ENCODE measurements at regions not wholly inside any gene's neighbourhood (a gene's known extent, or its start where the extent isn't known, plus 50 kb on each side); places are given as distances from the start of the nearest gene placed in this dataset.

DNA sequence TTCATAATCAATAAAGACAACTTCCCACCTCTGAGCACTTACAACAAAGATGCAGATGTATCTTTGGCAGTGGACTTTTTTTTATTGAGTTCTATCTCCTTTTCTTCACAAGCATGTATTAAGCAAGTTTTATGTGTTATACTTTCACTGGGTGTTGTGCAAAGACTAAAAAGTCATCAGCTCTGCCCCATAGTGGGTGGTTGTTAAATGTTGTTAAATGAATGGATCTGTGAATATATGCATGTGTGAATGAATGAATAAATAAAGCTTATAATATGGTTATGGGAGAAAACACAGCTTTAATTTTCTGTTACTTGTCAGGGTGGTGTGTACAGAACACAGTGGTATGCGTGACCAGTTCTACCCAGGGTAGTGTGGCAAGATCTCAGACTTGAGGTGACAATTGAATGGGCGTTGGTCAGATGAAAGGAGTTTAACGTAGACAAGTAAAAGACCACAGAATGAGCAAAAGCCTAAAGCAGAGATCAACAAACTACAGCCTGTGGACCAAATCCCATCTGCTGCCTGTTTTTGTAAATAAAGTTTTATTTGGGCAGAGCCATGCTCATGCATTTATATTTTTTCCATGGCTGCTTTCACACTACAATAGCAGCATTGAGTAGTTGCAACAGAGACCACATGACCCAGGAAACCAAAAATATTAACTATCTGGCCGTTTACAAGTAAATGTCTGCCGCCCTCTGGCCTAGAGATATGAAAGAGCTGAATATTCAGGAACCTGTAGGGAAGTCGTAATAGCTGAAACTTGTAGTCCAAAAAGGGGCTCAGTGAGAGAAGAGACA, 207.4 kb upstream of the EEA1 start:
- Mint-ChIP-seq H3K27ac (peak overlapping the region in 1 of 2 donors; percentile 43), H3K9me3 (no peaks in the 10 kb centered on the region), H3K36me3 (no peaks in the 10 kb centered on the region), H3K4me1 (ENCODE audit: low read depth in 2 of 2) (peaks cover 20 to 28% of the 10 kb centered on the region in 2 donors), H3K27me3 (no peaks in the 10 kb centered on the region), H3K4me3 (no peak overlapping the region)
- no peak for DNase-seq (ENCODE audit: low spot score)
- ATAC-seq, result peak; percentile 42 to 61

DNA sequence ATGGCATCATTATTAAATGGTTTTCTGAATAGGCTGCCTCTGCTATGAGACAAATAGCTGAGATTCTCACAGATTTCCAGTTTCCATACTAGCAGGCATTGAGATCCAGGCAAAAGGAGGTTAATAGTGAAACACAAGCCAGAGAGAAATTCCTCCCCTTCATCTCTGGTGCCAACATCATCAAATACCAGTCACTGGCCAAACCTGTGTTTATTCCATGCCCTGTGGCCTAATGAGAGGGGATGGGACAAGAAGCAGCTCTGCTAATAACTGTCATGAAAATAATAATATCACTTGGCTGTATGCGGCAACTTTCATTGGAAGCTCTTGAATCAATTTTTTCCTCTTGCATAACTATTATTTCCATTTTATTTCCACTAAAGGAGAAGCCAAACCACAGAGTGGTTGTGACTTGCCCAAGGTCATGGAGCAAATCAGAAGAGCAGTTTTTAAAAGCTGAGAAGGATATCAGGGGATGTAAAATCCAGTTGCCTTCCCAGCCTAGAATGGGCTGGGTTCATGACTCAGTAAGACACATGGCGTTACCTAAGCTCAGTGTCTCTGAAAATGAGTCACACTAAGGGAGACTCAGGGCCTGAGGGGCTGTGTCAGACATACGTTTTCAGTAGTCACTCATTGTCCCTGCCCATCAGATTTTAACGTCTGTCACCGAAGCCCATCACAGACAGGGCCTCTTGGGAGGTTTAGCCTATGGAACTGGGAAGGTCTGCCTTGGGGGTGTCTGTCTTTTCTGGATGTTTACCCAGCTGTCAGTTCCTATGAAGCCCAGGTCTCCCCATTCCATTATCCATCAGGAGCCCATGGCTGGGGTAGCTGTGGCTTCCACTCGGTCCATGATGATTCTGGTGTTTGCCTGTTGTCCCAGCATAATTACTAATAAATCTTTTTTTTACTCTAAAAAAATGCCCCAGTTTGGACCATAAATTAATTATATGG, 208.8 kb upstream of the EEA1 start:
- ATAC-seq, result peak; percentile 55 to 66
- DNase-seq (ENCODE audit: low spot score), result no peak
- no peaks in the 10 kb centered on the region for H3K36me3 Mint-ChIP-seq
- H3K4me3 Mint-ChIP-seq, result no peak overlapping the region
- no peak overlapping the region for H3K27ac Mint-ChIP-seq
- no peaks in the 10 kb centered on the region for H3K9me3 Mint-ChIP-seq
- H3K27me3 Mint-ChIP-seq, result no peaks in the 10 kb centered on the region
- peaks cover 20 to 28% of the 10 kb centered on the region in 2 donors for H3K4me1 Mint-ChIP-seq (ENCODE audit: low read depth in 2 of 2)

DNA sequence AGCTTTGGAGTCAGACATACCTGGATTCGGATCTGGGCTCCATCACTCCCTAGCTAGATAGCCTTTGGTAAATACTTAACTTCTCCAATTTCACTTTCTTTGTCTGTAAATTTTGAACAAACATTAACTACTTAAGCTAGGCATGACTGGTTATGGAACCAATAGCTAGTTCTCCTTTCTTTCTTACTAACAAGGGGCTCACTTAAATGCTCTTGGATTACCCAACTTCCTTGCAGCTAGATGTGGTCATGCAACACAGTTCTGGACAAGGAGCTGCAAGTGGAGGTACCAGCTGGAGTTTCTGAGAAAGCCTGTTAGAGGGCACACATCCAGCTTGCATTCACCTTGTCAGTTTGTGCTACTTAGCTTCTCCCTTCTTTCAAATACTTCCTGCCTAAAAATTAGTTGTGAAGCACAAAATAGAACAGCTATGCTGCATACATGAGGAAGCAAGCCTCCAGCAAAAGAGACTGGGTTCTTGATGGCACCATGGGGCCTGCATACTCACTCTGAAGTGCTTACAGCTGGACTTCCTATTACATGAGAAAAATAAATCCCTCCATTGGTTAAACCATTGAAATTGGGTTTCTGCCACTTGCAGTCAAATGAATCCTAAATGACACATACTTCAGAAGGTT, 210.1 kb upstream of the EEA1 start:
- Mint-ChIP-seq H3K27me3 (no peaks in the 10 kb centered on the region), H3K4me3 (no peak overlapping the region), H3K27ac (no peak overlapping the region), H3K4me1 (ENCODE audit: low read depth in 2 of 2) (peaks cover 20 to 28% of the 10 kb centered on the region in 2 donors), H3K9me3 (no peaks in the 10 kb centered on the region), H3K36me3 (no peaks in the 10 kb centered on the region)
- no peak for DNase-seq (ENCODE audit: low spot score)
- no peak for ATAC-seq

GRCh38 chr12:93140325-93140724, 211.2 kb upstream of the EEA1 start:
- H3K36me3 Mint-ChIP-seq, result no peaks in the 10 kb centered on the region
- H3K4me1 Mint-ChIP-seq (ENCODE audit: low read depth in 2 of 2), result peaks cover 14 to 23% of the 10 kb centered on the region in 2 donors
- DNase-seq (ENCODE audit: low spot score), result no peak
- no peak for ATAC-seq
- no peak overlapping the region for H3K4me3 Mint-ChIP-seq
- H3K27me3 Mint-ChIP-seq, result no peaks in the 10 kb centered on the region
- no peaks in the 10 kb centered on the region for H3K9me3 Mint-ChIP-seq
- no peak overlapping the region for H3K27ac Mint-ChIP-seq

- DNase-seq (ENCODE audit: low spot score), result no peak
- H3K4me3 Mint-ChIP-seq, result no peak overlapping the region
- H3K27me3 Mint-ChIP-seq, result no peaks in the 10 kb centered on the region
- no peak overlapping the region for H3K27ac Mint-ChIP-seq
- peaks cover 9 to 20% of the 10 kb centered on the region in 2 donors for H3K4me1 Mint-ChIP-seq (ENCODE audit: low read depth in 2 of 2)
- no peak for ATAC-seq
- no peaks in the 10 kb centered on the region for H3K36me3 Mint-ChIP-seq
- no peaks in the 10 kb centered on the region for H3K9me3 Mint-ChIP-seq
Observed at GRCh38 chr12:93140801-93141200, 211.7 kb upstream of the EEA1 start.

- H3K36me3 Mint-ChIP-seq, result no peaks in the 10 kb centered on the region
Observed at GRCh38 chr12:93142881-93143280, 213.8 kb upstream of the EEA1 start.

DNA sequence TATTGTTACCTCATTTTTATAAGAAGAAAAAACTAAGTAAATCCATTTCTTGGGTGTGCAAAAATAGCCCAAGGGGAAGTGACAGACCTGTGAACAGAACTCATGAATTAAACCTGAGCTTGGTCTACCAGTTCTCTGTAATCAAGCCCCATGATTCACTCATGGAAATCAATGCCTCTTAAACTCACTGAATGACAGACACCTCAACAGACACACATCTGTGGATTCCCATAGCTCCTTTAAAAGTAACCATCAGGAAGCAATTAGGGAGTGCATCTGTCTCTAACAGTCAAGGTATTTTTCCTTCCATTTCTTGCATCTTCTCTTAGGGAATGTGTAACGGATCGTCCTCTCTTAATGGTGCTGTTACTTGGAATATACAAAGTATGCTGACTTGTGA, 215.0 kb upstream of the EEA1 start:
- Mint-ChIP-seq H3K4me3 (no peak overlapping the region), H3K4me1 (ENCODE audit: low read depth in 2 of 2) (peaks cover 0 to 3% of the 10 kb centered on the region in 2 donors), H3K36me3 (no peaks in the 10 kb centered on the region), H3K9me3 (no peaks in the 10 kb centered on the region), H3K27ac (no peak overlapping the region), H3K27me3 (no peaks in the 10 kb centered on the region)
- DNase-seq (ENCODE audit: low spot score) (no peak), ATAC-seq (no peak)

More at GRCh38 chr12:93142881-93143280, 213.8 kb upstream of the EEA1 start:
- H3K27me3 Mint-ChIP-seq, result no peaks in the 10 kb centered on the region
- H3K4me3 Mint-ChIP-seq, result no peak overlapping the region
- no peaks in the 10 kb centered on the region for H3K9me3 Mint-ChIP-seq
- no peak overlapping the region for H3K27ac Mint-ChIP-seq
- H3K4me1 Mint-ChIP-seq (ENCODE audit: low read depth in 2 of 2), result peaks cover 0 to 8% of the 10 kb centered on the region in 2 donors
- ATAC-seq (no peak), DNase-seq (ENCODE audit: low spot score) (no peak)

DNA sequence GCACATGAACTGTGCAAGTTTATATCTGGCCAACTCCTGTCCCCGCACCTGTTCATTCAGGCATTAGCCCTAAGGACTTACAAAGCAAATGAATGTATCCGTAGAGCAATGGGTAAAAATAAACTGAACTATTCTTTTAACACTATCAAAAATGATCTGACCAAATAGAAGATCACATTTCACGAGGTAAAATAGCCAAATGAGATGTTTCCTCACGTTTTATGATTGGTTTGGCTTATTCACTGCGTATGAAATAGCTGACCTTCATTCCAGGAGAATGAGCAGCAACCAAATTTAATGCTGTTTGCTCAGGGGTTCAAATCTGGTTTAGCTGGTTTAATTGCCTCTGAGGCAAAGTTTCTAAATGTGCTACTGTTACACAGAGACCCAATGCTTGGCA, 216.0 kb upstream of the EEA1 start:
- Mint-ChIP-seq H3K36me3 (no peaks in the 10 kb centered on the region), H3K27me3 (no peaks in the 10 kb centered on the region), H3K4me3 (no peak overlapping the region), H3K4me1 (ENCODE audit: low read depth in 2 of 2) (no peaks in the 10 kb centered on the region), H3K27ac (no peak overlapping the region), H3K9me3 (no peaks in the 10 kb centered on the region)
- DNase-seq (ENCODE audit: low spot score), result no peak
- ATAC-seq, result no peak

GRCh38 chr12:93146263-93146939, 217.3 kb upstream of the EEA1 start:
- H3K9me3 Mint-ChIP-seq, result no peaks in the 10 kb centered on the region
- H3K4me1 Mint-ChIP-seq (ENCODE audit: low read depth in 2 of 2), result no peaks in the 10 kb centered on the region
- H3K27me3 Mint-ChIP-seq, result no peaks in the 10 kb centered on the region
- no peak for DNase-seq (ENCODE audit: low spot score)
- H3K36me3 Mint-ChIP-seq, result no peaks in the 10 kb centered on the region
- no peak overlapping the region for H3K4me3 Mint-ChIP-seq
- H3K27ac Mint-ChIP-seq, result no peak overlapping the region
- no peak for ATAC-seq

DNA sequence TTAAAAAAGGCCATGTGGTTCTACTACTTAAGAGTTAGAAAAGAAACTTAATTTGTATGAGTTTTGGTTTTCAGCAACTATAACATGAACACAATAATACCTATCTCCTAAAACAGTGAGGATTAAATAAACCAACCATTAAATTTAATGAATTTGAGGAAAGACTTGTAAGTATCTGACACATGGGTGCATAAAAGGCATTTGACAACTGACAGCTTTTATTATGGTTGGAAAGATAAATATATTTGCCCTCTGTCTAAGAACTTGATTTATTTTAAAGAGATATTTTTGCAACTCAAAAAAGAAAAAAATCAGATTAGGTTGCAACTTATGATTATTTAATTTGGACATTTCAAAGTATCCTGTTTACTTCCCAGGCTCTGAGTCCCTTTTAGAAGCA, 217.9 kb upstream of the EEA1 start:
- Mint-ChIP-seq H3K4me3 (no peak overlapping the region), H3K27me3 (no peaks in the 10 kb centered on the region), H3K36me3 (no peaks in the 10 kb centered on the region), H3K27ac (no peak overlapping the region), H3K9me3 (no peaks in the 10 kb centered on the region), H3K4me1 (ENCODE audit: low read depth in 2 of 2) (no peaks in the 10 kb centered on the region)
- ATAC-seq (no peak), DNase-seq (ENCODE audit: low spot score) (no peak)

DNA sequence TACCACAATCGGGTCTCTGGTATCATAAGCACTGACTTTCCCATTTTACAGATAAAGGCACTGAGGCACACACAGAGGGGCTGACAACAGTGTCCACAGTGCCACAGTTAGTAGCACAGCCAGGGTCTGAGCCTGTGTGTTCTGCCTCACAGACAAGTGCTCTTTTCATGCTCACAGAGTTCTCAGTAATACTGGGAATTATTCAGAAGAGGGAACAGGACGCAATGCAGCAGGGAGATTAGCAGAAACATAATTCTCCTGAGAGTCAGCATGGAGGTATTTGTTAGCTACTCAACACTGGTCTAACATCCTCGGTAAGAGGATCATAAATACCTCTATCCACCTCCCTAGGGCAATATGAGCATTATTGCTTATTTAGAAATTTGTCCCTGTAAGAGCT, 219.3 kb upstream of the EEA1 start:
- H3K9me3 Mint-ChIP-seq, result no peaks in the 10 kb centered on the region
- H3K4me3 Mint-ChIP-seq, result no peak overlapping the region
- no peaks in the 10 kb centered on the region for H3K27me3 Mint-ChIP-seq
- H3K4me1 Mint-ChIP-seq (ENCODE audit: low read depth in 2 of 2), result no peaks in the 10 kb centered on the region
- DNase-seq (ENCODE audit: low spot score) (no peak), ATAC-seq (no peak)
- no peak overlapping the region for H3K27ac Mint-ChIP-seq
- H3K36me3 Mint-ChIP-seq, result no peaks in the 10 kb centered on the region

DNA sequence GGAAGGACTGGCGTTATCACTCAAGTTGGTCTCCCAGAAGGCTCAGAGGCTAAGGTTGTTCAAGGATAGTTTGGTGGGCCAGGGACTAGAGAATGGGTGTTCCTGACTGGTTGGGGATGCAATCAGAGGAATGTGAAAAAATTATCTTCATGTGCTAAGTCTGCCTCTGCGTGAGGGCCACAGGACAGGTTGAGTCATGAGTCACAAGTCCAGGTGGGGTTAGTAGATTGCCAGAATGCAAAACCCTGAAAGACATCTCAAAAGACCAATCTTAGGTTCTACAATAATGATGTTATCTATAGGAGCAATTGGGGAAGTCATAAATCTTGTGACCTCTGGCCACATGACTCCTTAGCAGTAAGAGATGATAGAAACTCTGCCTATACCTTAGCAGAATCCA, 220.1 kb upstream of the EEA1 start:
- H3K36me3 Mint-ChIP-seq, result no peaks in the 10 kb centered on the region
- H3K9me3 Mint-ChIP-seq, result no peaks in the 10 kb centered on the region
- no peaks in the 10 kb centered on the region for H3K4me1 Mint-ChIP-seq (ENCODE audit: low read depth in 2 of 2)
- no peak for DNase-seq (ENCODE audit: low spot score)
- no peak overlapping the region for H3K27ac Mint-ChIP-seq
- ATAC-seq, result no peak
- peaks cover 0 to under 1% of the 10 kb centered on the region in 2 donors for H3K27me3 Mint-ChIP-seq
- H3K4me3 Mint-ChIP-seq, result no peak overlapping the region

DNA sequence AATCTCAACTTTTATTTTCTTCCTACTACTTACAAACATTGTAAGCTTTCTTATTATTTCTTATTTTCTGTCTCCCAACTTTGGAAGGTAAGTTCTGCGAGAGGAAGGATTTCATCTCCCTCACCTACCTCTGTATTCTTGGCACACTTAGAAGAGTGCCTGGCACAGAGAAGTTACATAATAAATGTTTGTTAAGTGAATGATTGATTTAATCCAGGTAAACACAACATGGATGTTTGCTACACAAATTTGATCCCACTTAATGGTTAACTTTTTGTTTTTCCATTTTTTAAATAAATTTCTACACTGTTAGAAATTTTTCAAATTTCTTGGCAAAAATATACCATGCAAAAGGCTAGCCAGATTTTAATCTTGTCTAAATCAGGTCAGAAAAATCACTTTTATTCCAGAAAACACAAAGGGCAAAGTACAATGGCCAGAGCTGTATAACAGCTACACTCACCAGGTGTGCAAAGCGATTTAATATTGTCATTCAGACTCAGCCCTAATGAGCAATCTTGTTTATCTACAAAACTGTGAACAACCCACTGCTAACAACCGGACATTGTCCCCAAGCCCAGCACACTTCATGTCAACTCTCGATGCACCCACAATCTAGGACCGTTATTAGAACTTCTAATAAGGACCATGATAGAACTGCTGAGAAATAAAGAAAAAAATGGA, 222.1 kb upstream of the EEA1 start:
- no peaks in the 10 kb centered on the region for H3K36me3 Mint-ChIP-seq
- no peak overlapping the region for H3K4me3 Mint-ChIP-seq
- DNase-seq (ENCODE audit: low spot score) (no peak), ATAC-seq (no peak)
- no peaks in the 10 kb centered on the region for H3K4me1 Mint-ChIP-seq (ENCODE audit: low read depth in 2 of 2)
- no peaks in the 10 kb centered on the region for H3K9me3 Mint-ChIP-seq
- peaks cover 4 to 12% of the 10 kb centered on the region in 2 donors for H3K27me3 Mint-ChIP-seq
- H3K27ac Mint-ChIP-seq, result no peak overlapping the region
